GM12891 (cell line): ENCODE measurements at regions not wholly inside any gene's neighbourhood (a gene's known extent, or its start where the extent isn't known, plus 50 kb on each side); places are given as distances from the start of the nearest gene placed in this dataset.

Source experiments
- DNase-seq: peaks from one replicate; pipeline ENCODE4 v3.0.0; 2011; ENCODE audit warnings: low spot score; ENCODE audit not compliant: insufficient read length
- FAIRE-seq: peaks from 2 replicates; lab custom pipeline; 2011; peaks lifted over from hg19 to GRCh38; lab: Jason Lieb, UNC
- PAX5 ChIP-seq: IDR thresholded peaks from 2 replicates; pipeline ENCODE4 v1.6.1; 2011; ENCODE audit warnings: low read length, moderate library complexity, mild to moderate bottlenecking; ENCODE audit not compliant: insufficient read depth, severe bottlenecking
- POLR2A ChIP-seq: IDR thresholded peaks from 2 replicates; pipeline ENCODE4 v1.6.1; 2011; ENCODE audit warnings: low read depth, low read length, control low read depth
- POLR2AphosphoS5 ChIP-seq: IDR thresholded peaks from 2 replicates; pipeline ENCODE4 v1.6.1; 2011; ENCODE audit warnings: low read depth, low read length, control low read depth
- POU2F2 ChIP-seq: IDR thresholded peaks from 2 replicates; pipeline ENCODE4 v1.6.1; 2011; ENCODE audit warnings: low read depth, mild to moderate bottlenecking, control low read depth, low read length, moderate library complexity
- SPI1 ChIP-seq: IDR thresholded peaks from 2 replicates; pipeline ENCODE4 v1.6.1; 2011; ENCODE audit warnings: low read depth, low read length, control low read depth
- TAF1 ChIP-seq: IDR thresholded peaks from 2 replicates; pipeline ENCODE4 v1.6.1; 2011; ENCODE audit warnings: low read depth, low read length, control low read depth

- DNase-seq (no peak), FAIRE-seq (no peak)
- TF ChIP-seq POLR2AphosphoS5 = no peak
- TF ChIP-seq SPI1 = 0 out of 2 replicates have a peak, but pooled peaks have one; percentile 1
Measured at GRCh38 chr2:122423934-122424333, 668.5 kb downstream of the TSN start.

DNA sequence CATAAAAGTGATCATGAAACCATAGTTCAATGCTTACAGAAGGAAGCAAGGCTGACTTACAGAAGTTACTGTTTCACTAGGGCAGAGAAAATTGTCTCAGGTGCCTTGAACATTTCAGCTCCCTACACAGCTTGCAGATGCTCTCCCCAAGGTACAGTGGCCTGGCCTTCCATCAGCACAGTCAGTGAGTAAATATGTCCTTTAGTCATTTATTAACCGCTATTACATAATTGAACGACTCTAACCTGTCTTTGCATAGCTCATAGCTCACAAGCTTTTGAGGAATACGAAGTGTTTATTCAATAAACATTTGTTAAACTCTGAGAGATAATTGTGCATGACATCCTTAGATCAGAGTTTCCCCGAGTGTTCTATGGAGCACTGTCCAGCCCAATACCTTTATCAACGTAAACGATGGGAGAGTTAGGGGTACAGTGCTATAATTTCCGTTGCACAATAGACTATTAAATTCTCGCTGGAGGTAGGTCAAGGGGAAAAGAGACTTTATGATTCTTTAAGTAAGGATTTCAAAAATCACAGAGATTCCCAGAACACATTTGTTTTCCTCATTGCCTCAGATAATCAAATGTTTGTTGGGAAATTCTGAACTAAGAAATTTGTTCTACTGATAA lies 677.8 kb downstream of the TSN start:
- DNase-seq (no peak), FAIRE-seq (no peak)
- no peak for TF ChIP-seq PAX5
- no peak for TF ChIP-seq POLR2AphosphoS5
- TF ChIP-seq POU2F2 = no peak
- no peak for TF ChIP-seq SPI1
- TF ChIP-seq TAF1 = no peak
- no peak for TF ChIP-seq POLR2A

GRCh38 chr2:122445003-122445402 lies 689.6 kb downstream of the TSN start:
- FAIRE-seq (no peak), DNase-seq (no peak)
- TF ChIP-seq SPI1 = no peak

- peak; percentile 61 for TF ChIP-seq SPI1
- TF ChIP-seq POU2F2 = no peak
- no peak for TF ChIP-seq TAF1
- no peak for TF ChIP-seq PAX5
Measured at GRCh38 chr2:122446761-122447160, 691.3 kb downstream of the TSN start.

GRCh38 chr2:122447237-122447636 lies 691.8 kb downstream of the TSN start:
- TF ChIP-seq SPI1 = no peak
- DNase-seq (no peak), FAIRE-seq (no peak)

More at GRCh38 chr2:122446761-122447160, 691.3 kb downstream of the TSN start:
- DNase-seq = no peak
- no peak for FAIRE-seq

DNA sequence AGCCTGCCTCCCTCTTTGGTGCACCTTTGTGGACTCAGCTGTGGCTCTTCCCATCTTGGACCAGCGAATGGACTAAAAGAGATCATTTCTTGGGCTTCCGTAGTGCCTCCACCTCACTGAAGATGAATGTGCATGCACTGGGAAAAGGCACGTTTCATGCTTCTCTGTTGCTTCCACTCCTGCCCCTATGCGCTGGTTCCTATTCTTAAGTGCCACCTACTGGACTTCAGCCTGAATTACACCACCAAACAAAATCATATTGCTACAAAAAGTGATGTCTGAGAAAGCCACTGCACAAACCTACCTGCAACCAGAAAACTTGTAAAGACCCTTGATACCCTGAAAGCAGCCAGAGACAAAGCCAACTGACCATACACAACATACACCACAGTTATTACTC lies 695.6 kb downstream of the TSN start:
- no peak for DNase-seq
- FAIRE-seq = peak; percentile 75
- TF ChIP-seq POLR2A (no peak), PAX5 (no peak), TAF1 (no peak), POU2F2 (no peak), POLR2AphosphoS5 (no peak), SPI1 (no peak)

- no peak for FAIRE-seq
- no peak for TF ChIP-seq SPI1
- no peak for TF ChIP-seq POLR2A
- TF ChIP-seq POLR2AphosphoS5 = no peak
- no peak for TF ChIP-seq POU2F2
- no peak for TF ChIP-seq PAX5
- no peak for TF ChIP-seq TAF1
- DNase-seq = no peak
Measured at GRCh38 chr2:122451697-122452096, 696.2 kb downstream of the TSN start.

GRCh38 chr2:122469147-122469546 lies 713.7 kb downstream of the TSN start:
- FAIRE-seq (no peak), DNase-seq (no peak)
- TF ChIP-seq POU2F2 = no peak
- no peak for TF ChIP-seq SPI1
- TF ChIP-seq POLR2AphosphoS5 = no peak
- TF ChIP-seq POLR2A = no peak
- TF ChIP-seq PAX5 = no peak
- TF ChIP-seq TAF1 = no peak

DNA sequence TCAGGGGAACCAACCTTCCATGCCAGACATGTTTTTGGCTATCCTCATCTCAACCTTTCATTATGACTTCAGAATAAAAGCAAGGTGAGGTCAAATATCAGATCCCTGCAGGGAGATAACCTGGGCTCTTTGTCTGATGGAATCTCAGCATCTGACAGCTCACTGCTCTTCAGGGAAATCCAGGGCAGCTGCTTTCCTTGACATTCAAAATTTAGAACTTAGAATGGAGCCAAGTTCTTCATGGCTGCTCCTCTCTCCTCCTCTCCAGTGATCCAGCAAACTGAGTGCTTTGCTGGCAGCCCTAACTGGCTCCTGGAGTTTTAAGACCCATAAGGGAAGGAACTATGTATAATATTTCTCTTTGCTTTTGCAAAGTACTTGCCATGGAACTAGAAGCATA lies 716.3 kb downstream of the TSN start:
- TF ChIP-seq POLR2A = no peak
- no peak for TF ChIP-seq SPI1
- no peak for TF ChIP-seq PAX5
- FAIRE-seq = no peak
- DNase-seq = no peak

- FAIRE-seq (no peak), DNase-seq (no peak)
- no peak for TF ChIP-seq POLR2AphosphoS5
Measured at GRCh38 chr2:122478117-122478516, 722.7 kb downstream of the TSN start.

DNA sequence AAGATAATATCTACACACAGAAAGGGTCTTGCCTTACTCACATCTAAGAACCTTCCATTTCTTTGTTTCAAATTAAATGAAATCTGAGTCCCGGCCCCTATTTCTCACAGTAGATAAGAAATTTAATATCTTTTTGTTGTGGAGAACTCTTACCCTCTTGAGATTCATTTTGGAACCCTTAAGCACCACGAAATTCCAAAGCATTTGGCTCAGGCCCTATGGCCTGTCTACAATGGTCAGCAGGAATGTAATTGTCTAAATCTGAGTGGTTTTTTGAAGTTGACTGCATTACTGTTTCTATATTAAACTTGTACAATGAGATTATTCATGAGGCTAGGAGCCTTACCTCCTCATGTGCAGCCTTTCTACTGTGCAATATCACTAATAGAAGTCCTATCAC lies 723.3 kb downstream of the TSN start:
- no peak for DNase-seq
- no peak for FAIRE-seq
- TF ChIP-seq POU2F2 = no peak
- TF ChIP-seq TAF1 = no peak
- no peak for TF ChIP-seq POLR2AphosphoS5
- no peak for TF ChIP-seq POLR2A
